K562 (cell line): ENCODE measurements at regions not wholly inside any gene's neighbourhood (a gene's known extent, or its start where the extent isn't known, plus 50 kb on each side); places are given as distances from the start of the nearest gene placed in this dataset.

Source experiments
- ATAC-seq: fragments of 200-7000 bp; cut with Tn5 transposase; 3 replicates; pipeline ENCODE4 v1.9.1; 2020; ENCODE audit warnings: moderate library complexity
- BruUV-seq: library from RNA; stranded (reverse); fragments of 400-500 nt; replicated peaks from 2 replicates; lab custom pipeline; 2021; lab: Mats Ljungman, UMichigan
- CTCF ChIA-PET: fragments of 300-600 bp; formaldehyde crosslinking; extraction: SDS; loops from one replicate; lab custom pipeline; 2021; ENCODE audit warnings: low intra/inter-chr PET ratio; lab: Yijun Ruan, JAX
- POLR2A ChIA-PET: fragments of 300-600, 350-650 bp; sonication (Branson Sonifier 250); formaldehyde crosslinking; extraction: SDS; loops from one replicate; lab custom pipeline; 2021; ENCODE audit warnings: antibody characterized with exemption, inconsistent platforms; lab: Yijun Ruan, JAX
- DNase-seq, 4 experiments: peaks; one replicate each; pipeline versions ENCODE4 v3.0.0 to v3.0.0-alpha.2; 2011 to 2018; ENCODE audit warnings: low spot score in 3 of 4, mixed read lengths in 3 of 4; ENCODE audit errors: extremely low read depth in 1 of 4
- FAIRE-seq: peaks from 2 replicates; lab custom pipeline; 2011; peaks lifted over from hg19 to GRCh38; lab: Jason Lieb, UNC
- H2AFZ ChIP-seq: 2 replicates; pipeline ENCODE4 v1.6.0; 2011; ENCODE audit warnings: low read depth, low read length, control low read depth, inconsistent platforms
- H3K27ac ChIP-seq: fragments of 200-600 bp; 3 replicates; pipeline ENCODE4 v1.8.0; 2011; ENCODE audit warnings: low read depth, mild to moderate bottlenecking, control low read depth, inconsistent platforms, low read length, moderate library complexity, mixed read lengths; ENCODE audit errors: extremely low read depth
- H3K27me3 ChIP-seq, 2 experiments: fragments of 300-600 bp in 1 of 2; 2 replicates in 1 of 2; 3 replicates in 1 of 2; pipeline versions ENCODE4 v1.6.0 to v1.8.0; 2011; ENCODE audit warnings: inconsistent platforms in 2 of 2, low read length in 2 of 2, mild to moderate bottlenecking in 1 of 2, mixed read lengths in 1 of 2, moderate library complexity in 1 of 2; ENCODE audit not compliant: control insufficient read depth in 2 of 2, insufficient read depth in 2 of 2
- H3K36me3 ChIP-seq: fragments of 300-600 bp; 3 replicates; pipeline ENCODE4 v1.8.0; 2011; ENCODE audit warnings: mild to moderate bottlenecking, low read length, inconsistent platforms; ENCODE audit not compliant: control insufficient read depth, insufficient read depth
- H3K4me1 ChIP-seq, 2 experiments: fragments of 200-600 bp in 1 of 2; replicated peaks in 1 of 2; 2 replicates in 1 of 2; 3 replicates in 1 of 2; pipeline versions ENCODE4 v1.5.1 to v1.8.0; 2011; ENCODE audit warnings: inconsistent platforms in 2 of 2, low read length in 2 of 2, mild to moderate bottlenecking in 1 of 2, mixed read lengths in 1 of 2, moderate library complexity in 1 of 2; ENCODE audit not compliant: control insufficient read depth in 2 of 2, insufficient read depth in 2 of 2
- H3K4me2 ChIP-seq: 2 replicates; pipeline ENCODE4 v1.6.1; 2011; ENCODE audit warnings: low read length, control low read depth, inconsistent platforms, mixed read lengths; ENCODE audit not compliant: insufficient read depth
- H3K4me3 ChIP-seq: fragments of 200-600 bp; sonication (generic), shearing (Covaris generic); 2 replicates; pipeline ENCODE4 v1.5.1; 2016; ENCODE audit warnings: control low read depth, inconsistent platforms
- H3K79me2 ChIP-seq: fragments of 200-600 bp; 3 replicates; pipeline ENCODE4 v1.8.0; 2011; ENCODE audit warnings: low read length, inconsistent platforms; ENCODE audit not compliant: control insufficient read depth, insufficient read depth
- H3K9ac ChIP-seq, 2 experiments: 2 replicates each; pipeline versions ENCODE4 v1.6.0 to v1.6.1; 2011; ENCODE audit warnings: low read depth in 2 of 2, low read length in 2 of 2, control low read depth in 1 of 2, inconsistent platforms in 1 of 2, mild to moderate bottlenecking in 1 of 2, mixed read lengths in 1 of 2; ENCODE audit not compliant: insufficient read depth in 1 of 2
- H3K9me1 ChIP-seq: one replicate; pipeline ENCODE4 v1.6.0; 2011; ENCODE audit warnings: inconsistent platforms, mild to moderate bottlenecking, low read length, moderate library complexity; ENCODE audit not compliant: control insufficient read depth, insufficient read depth
- H3K9me3 ChIP-seq: replicated peaks from 2 replicates; pipeline ENCODE4 v1.5.1; 2011; ENCODE audit warnings: low read depth, low read length, inconsistent platforms; ENCODE audit not compliant: control insufficient read depth, insufficient read depth
- H4K20me1 ChIP-seq: replicated peaks from 2 replicates; pipeline ENCODE4 v1.6.1; 2011; ENCODE audit warnings: low read length, inconsistent platforms, mixed read lengths; ENCODE audit not compliant: control insufficient read depth, insufficient read depth
- ADNP ChIP-seq: fragments of 200-800 bp; sonication (Bioruptor generic); IDR thresholded peaks from 2 replicates; pipeline ENCODE4 v1.6.1; 2016; ENCODE audit warnings: missing genetic modification characterization, missing compliant biosample characterization
- CBFA2T2 ChIP-seq: fragments of 450-650 bp; conservative IDR thresholded peaks from 2 replicates; pipeline ENCODE4 v1.6.1; 2017; ENCODE audit warnings: mild to moderate bottlenecking
- CTBP1 ChIP-seq: fragments of 450-650 bp; IDR thresholded peaks from 2 replicates; pipeline ENCODE4 v1.6.1; 2016; ENCODE audit warnings: borderline replicate concordance
- KLF16 ChIP-seq: IDR thresholded peaks from 2 replicates; pipeline ENCODE4 v1.6.1; 2016; ENCODE audit warnings: antibody characterized with exemption
- NR2C2 ChIP-seq, 2 experiments: fragments of 200-800 bp in 1 of 2; sonication (Bioruptor generic) in 1 of 2; sonication (generic) in 1 of 2; formaldehyde crosslinking in 1 of 2; IDR thresholded peaks; 2 replicates each; pipeline versions ENCODE4 v1.6.1 to v1.8.0; 2016 to 2022; ENCODE audit warnings: mild to moderate bottlenecking in 1 of 2, missing compliant biosample characterization in 1 of 2, missing genetic modification characterization in 1 of 2, missing genetic modification reagents in 1 of 2
- RBM25 ChIP-seq: fragments of 200-400 bp; formaldehyde crosslinking; IDR thresholded peaks from 2 replicates; pipeline ENCODE4 v1.6.1; 2018; ENCODE audit warnings: low read length, low read depth, moderate library complexity; ENCODE audit not compliant: severe bottlenecking
- SMARCA5 ChIP-seq: fragments of 450-650 bp; IDR thresholded peaks from 2 replicates; pipeline ENCODE4 v1.6.1; 2016
- TEAD4 ChIP-seq, 2 experiments: sonication (generic) in 1 of 2; formaldehyde crosslinking in 1 of 2; IDR thresholded peaks; 2 replicates each; pipeline versions ENCODE4 v1.6.1 to v1.8.0; 2012 to 2022; ENCODE audit warnings: borderline replicate concordance in 1 of 2, inconsistent platforms in 1 of 2, low read length in 1 of 2, mild to moderate bottlenecking in 1 of 2, missing genetic modification reagents in 1 of 2
- ZC3H11A ChIP-seq: IDR thresholded peaks from 2 replicates; pipeline ENCODE4 v1.6.1; 2012; ENCODE audit warnings: low read depth, low read length, improper control_type of control experiment
- ZNF444 ChIP-seq: fragments of 250-450 bp; sonication (Bioruptor Pico); IDR thresholded peaks from 2 replicates; pipeline ENCODE4 v1.4.0; 2020; ENCODE audit warnings: mild to moderate bottlenecking, moderate library complexity
- ZNF764 ChIP-seq: fragments of 250-450 bp; sonication (Bioruptor Pico); IDR thresholded peaks from 2 replicates; pipeline ENCODE4 v1.4.0; 2020; ENCODE audit warnings: low read depth, mild to moderate bottlenecking, moderate library complexity
- WGBS: fragments of 100-300 bp; shearing (Covaris generic); methylation state at CpG from one replicate; pipeline ENCODE4 v1.1.6; 2016; ENCODE audit warnings: low coverage, mixed read lengths; ENCODE audit not compliant: insufficient coverage; ENCODE audit errors: missing lambda C conversion rate; 5-methylcytosine and 5-hydroxymethylcytosine counted together
- in situ Hi-C: fragments of 300-500 bp; cut with MboI; formaldehyde crosslinking; loops from 4 replicates; pipeline ENCODE4 v1.15.0; 2018; ENCODE audit warnings: inconsistent platforms, mixed read lengths
- intact Hi-C: fragments of 100-400 bp; cut with micrococcal nuclease; formaldehyde crosslinking; loops from 2 replicates; pipeline ENCODE4 v1.14.2; 2022
- TF ChIP-seq, protein P1 (sequence below): fragments of 250-450 bp; sonication (Bioruptor Pico); IDR thresholded peaks from 2 replicates; pipeline ENCODE4 v1.8.0; 2021; ENCODE audit warnings: moderate library complexity, mild to moderate bottlenecking, inconsistent platforms
- TF ChIP-seq, protein P2 (sequence below), 2 experiments: IDR thresholded peaks; 2 replicates each; pipeline ENCODE4 v1.6.1; 2012; ENCODE audit warnings: improper control_type of control experiment in 2 of 2, low read depth in 2 of 2, low read length in 2 of 2, borderline replicate concordance in 1 of 2
- TF ChIP-seq, protein P3 (sequence below): fragments of 450-650 bp; IDR thresholded peaks from 2 replicates; pipeline ENCODE4 v1.6.1; 2016; ENCODE audit warnings: missing biosample characterization, missing genetic modification characterization
- TF ChIP-seq, protein P4 (sequence below): fragments of 450-650 bp; conservative IDR thresholded peaks from 2 replicates; pipeline ENCODE4 v1.6.1; 2016; ENCODE audit warnings: missing genetic modification characterization, low read depth, mild to moderate bottlenecking, control low read depth, missing compliant biosample characterization

DNA sequence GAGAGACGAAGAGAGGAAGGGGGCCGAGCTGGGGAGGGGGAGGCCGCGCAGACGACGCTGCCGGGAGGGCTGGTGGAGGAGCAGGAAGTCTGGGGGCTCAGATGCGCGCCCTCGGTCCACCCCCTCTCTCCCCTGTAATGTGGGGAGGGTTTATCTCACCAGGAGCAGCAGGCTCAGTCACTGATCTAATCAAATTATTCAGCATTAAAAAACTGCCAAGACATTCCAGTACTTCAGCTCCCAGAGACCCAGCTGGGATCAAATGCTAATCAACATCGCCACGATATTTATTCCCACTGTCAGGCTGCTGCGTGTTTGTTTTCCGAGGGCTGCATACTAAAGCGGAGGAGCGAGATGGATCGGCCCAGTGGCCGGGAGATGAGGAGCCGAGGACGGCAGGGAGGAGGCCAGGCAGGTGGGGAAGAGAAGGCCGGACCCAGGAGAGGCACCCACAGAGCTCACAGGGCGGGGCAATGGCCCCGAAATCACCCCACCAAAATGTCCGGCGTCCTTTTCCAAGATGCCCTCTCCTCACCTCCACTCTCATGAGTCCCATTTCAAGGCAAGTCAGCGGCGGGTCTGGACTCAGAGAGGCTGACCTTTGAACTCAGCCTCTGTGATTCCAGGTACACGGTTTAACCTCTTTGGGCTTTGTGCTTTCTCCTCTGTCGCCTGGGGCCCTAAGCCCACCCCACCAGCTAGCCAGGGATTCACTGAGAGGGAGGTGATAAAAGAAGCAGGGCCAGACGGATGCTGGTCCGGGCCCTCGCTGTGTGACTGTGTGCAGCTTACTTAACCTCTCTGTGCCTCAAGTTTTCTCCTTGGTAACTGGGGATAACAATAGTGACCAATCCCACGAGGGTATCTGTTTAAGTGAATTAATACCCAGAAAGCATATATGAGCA lies 502.1 kb downstream of the MN1 start:
- ChIA-PET POLR2A (no interaction called here), CTCF (no interaction called here)
- H3K9me3 ChIP-seq = no peaks in the 10 kb centered on the region
- BruUV-seq = no TSS peak
- no peak; the same call in 1 of the 3 replicates for ATAC-seq
- peak; percentile 5 to 17 (median 13) for DNase-seq
- 3% methylated on average over 25 of the region's 33 CpGs for WGBS
- peaks cover 2 to 8% of the 10 kb centered on the region in 2 experiments; a peak in 4 of 5 replicates for H3K4me1 ChIP-seq
- H3K27me3 ChIP-seq = peaks cover 3 to 19% of the 10 kb centered on the region in 2 experiments; a peak in 3 of 5 replicates
- no peaks in the 10 kb centered on the region for H3K9me1 ChIP-seq
- H3K79me2 ChIP-seq = no peaks in the 10 kb centered on the region
- no peak for FAIRE-seq
- in situ Hi-C loops = no loop called here
- H3K27ac ChIP-seq = no peak overlapping the region
- peak overlapping the region; percentile 35 for H3K4me2 ChIP-seq
- intact Hi-C loops = no loop called here
- no peak overlapping the region for H2AFZ ChIP-seq
- H3K36me3 ChIP-seq = no peaks in the 10 kb centered on the region
- H3K4me3 ChIP-seq = no peak overlapping the region
- H3K9ac ChIP-seq = no peak overlapping the region
- H4K20me1 ChIP-seq = no peaks in the 10 kb centered on the region
- TF ChIP-seq ZNF444 (no peak), SMARCA5 (peak; percentile 70; the same call in 1 of the 2 replicates), ZNF764 (CRISPR knock-in tag) (no peak), NR2C2 (CRISPR knock-in tag; IDR thresholded peaks at IDR 0.05) (0 out of 2 replicates have a peak, but pooled peaks have one; percentile 50), NR2C2 (tag; IDR thresholded peaks at IDR 0.05) (peak; percentile 78), CTBP1 (no peak), TEAD4 (IDR thresholded peaks at IDR 0.05; ENCODE audit: low read length) (peak; percentile 28; the same call in 1 of the 2 replicates), TEAD4 (CRISPR knock-in tag; IDR thresholded peaks at IDR 0.05; ENCODE audit: borderline replicate concordance) (no peak), KLF16 (peak; percentile 10; the same call in 1 of the 2 replicates), CBFA2T2 (0 out of 2 replicates have a peak, but pooled peaks have one; percentile 17), ZC3H11A (no peak), RBM25 (peak; percentile 95), ADNP (tag) (0 out of 2 replicates have a peak, but pooled peaks have one; percentile 41)
- TF ChIP-seq, protein P1, sequence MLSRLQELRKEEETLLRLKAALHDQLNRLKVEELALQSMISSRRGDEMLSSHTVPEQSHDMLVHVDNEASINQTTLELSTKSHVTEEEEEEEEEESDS (CRISPR knock-in tag) = no peak
- TF ChIP-seq, protein P2, sequence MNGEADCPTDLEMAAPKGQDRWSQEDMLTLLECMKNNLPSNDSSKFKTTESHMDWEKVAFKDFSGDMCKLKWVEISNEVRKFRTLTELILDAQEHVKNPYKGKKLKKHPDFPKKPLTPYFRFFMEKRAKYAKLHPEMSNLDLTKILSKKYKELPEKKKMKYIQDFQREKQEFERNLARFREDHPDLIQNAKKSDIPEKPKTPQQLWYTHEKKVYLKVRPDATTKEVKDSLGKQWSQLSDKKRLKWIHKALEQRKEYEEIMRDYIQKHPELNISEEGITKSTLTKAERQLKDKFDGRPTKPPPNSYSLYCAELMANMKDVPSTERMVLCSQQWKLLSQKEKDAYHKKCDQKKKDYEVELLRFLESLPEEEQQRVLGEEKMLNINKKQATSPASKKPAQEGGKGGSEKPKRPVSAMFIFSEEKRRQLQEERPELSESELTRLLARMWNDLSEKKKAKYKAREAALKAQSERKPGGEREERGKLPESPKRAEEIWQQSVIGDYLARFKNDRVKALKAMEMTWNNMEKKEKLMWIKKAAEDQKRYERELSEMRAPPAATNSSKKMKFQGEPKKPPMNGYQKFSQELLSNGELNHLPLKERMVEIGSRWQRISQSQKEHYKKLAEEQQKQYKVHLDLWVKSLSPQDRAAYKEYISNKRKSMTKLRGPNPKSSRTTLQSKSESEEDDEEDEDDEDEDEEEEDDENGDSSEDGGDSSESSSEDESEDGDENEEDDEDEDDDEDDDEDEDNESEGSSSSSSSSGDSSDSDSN (IDR thresholded peaks at IDR 0.05; ENCODE audit: borderline replicate concordance in 1 of 2, low read depth in 2 of 2, low read length in 2 of 2) = 0 out of 4 replicates have a peak, but pooled peaks of 1 of the 2 experiments have one; percentile 24
- TF ChIP-seq, protein P3, sequence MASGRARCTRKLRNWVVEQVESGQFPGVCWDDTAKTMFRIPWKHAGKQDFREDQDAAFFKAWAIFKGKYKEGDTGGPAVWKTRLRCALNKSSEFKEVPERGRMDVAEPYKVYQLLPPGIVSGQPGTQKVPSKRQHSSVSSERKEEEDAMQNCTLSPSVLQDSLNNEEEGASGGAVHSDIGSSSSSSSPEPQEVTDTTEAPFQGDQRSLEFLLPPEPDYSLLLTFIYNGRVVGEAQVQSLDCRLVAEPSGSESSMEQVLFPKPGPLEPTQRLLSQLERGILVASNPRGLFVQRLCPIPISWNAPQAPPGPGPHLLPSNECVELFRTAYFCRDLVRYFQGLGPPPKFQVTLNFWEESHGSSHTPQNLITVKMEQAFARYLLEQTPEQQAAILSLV (tag) = no peak
- TF ChIP-seq, protein P4, sequence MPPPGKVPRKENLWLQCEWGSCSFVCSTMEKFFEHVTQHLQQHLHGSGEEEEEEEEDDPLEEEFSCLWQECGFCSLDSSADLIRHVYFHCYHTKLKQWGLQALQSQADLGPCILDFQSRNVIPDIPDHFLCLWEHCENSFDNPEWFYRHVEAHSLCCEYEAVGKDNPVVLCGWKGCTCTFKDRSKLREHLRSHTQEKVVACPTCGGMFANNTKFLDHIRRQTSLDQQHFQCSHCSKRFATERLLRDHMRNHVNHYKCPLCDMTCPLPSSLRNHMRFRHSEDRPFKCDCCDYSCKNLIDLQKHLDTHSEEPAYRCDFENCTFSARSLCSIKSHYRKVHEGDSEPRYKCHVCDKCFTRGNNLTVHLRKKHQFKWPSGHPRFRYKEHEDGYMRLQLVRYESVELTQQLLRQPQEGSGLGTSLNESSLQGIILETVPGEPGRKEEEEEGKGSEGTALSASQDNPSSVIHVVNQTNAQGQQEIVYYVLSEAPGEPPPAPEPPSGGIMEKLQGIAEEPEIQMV (tag) = 0 out of 2 replicates have a peak, but pooled peaks have one; percentile 12
